ENCODE measurements at regions not wholly inside any gene's neighbourhood (a gene's known extent, or its start where the extent isn't known, plus 50 kb on each side); places are given as distances from the start of the nearest gene placed in this dataset.

DNA sequence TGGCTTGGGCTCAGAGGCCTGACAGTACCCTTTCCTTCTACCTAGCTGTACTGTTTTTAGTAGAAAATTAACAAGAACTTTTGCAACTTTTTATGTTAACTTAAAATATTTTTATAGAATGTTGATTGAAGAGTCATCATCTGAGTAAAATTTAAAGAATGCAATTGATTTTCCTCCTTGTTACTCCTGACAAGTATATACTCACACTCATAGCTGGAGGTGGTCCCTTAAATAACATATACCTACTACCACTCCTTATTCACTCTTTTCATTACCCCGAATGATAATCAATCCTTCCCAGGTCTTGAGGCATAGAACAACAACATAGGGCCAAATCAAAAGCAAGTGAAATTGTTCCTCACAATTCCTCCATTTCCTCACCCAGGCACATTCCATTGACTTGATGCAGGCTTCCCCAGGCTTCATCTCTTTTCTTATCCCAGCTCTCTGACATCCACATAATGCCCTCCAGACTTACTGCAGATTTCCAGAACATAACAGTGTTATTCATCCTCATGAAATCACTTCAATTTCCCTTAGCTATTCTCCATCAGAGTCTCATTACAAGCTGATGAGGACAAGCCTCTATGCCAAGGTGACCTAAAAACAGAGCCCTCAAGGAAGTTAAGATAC, 73.2 kb upstream of the ANXA10 start:
- TF ChIP-seq, protein P1, sequence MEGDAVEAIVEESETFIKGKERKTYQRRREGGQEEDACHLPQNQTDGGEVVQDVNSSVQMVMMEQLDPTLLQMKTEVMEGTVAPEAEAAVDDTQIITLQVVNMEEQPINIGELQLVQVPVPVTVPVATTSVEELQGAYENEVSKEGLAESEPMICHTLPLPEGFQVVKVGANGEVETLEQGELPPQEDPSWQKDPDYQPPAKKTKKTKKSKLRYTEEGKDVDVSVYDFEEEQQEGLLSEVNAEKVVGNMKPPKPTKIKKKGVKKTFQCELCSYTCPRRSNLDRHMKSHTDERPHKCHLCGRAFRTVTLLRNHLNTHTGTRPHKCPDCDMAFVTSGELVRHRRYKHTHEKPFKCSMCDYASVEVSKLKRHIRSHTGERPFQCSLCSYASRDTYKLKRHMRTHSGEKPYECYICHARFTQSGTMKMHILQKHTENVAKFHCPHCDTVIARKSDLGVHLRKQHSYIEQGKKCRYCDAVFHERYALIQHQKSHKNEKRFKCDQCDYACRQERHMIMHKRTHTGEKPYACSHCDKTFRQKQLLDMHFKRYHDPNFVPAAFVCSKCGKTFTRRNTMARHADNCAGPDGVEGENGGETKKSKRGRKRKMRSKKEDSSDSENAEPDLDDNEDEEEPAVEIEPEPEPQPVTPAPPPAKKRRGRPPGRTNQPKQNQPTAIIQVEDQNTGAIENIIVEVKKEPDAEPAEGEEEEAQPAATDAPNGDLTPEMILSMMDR (IDR thresholded peaks at IDR 0.05; ENCODE audit: insufficient read depth, low read depth, low read length), result no peak
- TF ChIP-seq EZH2 (IDR thresholded peaks at IDR 0.05; ENCODE audit: insufficient read depth, low read length), result no peak

Measured in astrocyte (in vitro differentiated cells and primary cell).